ENCODE measurements at regions not wholly inside any gene's neighbourhood (a gene's known extent, or its start where the extent isn't known, plus 50 kb on each side); places are given as distances from the start of the nearest gene placed in this dataset.

GRCh38 chr5:156259618-156260017 lies 67.3 kb upstream of the SGCD start:
- H3K36me3 Mint-ChIP-seq = no peaks in the 10 kb centered on the region
- H3K4me1 Mint-ChIP-seq = no peaks in the 10 kb centered on the region
- H3K4me3 Mint-ChIP-seq = no peak overlapping the region
- CTCF ChIA-PET = no interaction called here
- DNase-seq = no peak
- ATAC-seq = no peak
- no peaks in the 10 kb centered on the region for H3K9me3 Mint-ChIP-seq (ENCODE audit: low read depth)
- no peaks in the 10 kb centered on the region for H3K27me3 Mint-ChIP-seq
- H3K27ac Mint-ChIP-seq = no peak overlapping the region

GRCh38 chr5:156261275-156261939 lies 65.6 kb upstream of the SGCD start:
- H3K27me3 Mint-ChIP-seq = no peaks in the 10 kb centered on the region
- no peak overlapping the region for H3K27ac Mint-ChIP-seq
- H3K4me1 Mint-ChIP-seq = no peaks in the 10 kb centered on the region
- ATAC-seq (no peak), DNase-seq (no peak)
- no peaks in the 10 kb centered on the region for H3K9me3 Mint-ChIP-seq (ENCODE audit: low read depth)
- H3K36me3 Mint-ChIP-seq = no peaks in the 10 kb centered on the region
- no peak overlapping the region for H3K4me3 Mint-ChIP-seq
- CTCF ChIA-PET = no interaction called here

GRCh38 chr5:156271569-156271968 lies 55.4 kb upstream of the SGCD start:
- no peaks in the 10 kb centered on the region for H3K9me3 Mint-ChIP-seq (ENCODE audit: low read depth)

GRCh38 chr5:156272139-156272538 lies 54.8 kb upstream of the SGCD start:
- ATAC-seq (no peak), DNase-seq (no peak)
- Mint-ChIP-seq H3K4me3 (no peak overlapping the region), H3K27ac (no peak overlapping the region), H3K36me3 (no peaks in the 10 kb centered on the region), H3K27me3 (no peaks in the 10 kb centered on the region), H3K4me1 (no peaks in the 10 kb centered on the region), H3K9me3 (ENCODE audit: low read depth) (no peaks in the 10 kb centered on the region)
- CTCF ChIA-PET = no interaction called here

More at GRCh38 chr5:156271569-156271968, 55.4 kb upstream of the SGCD start:
- Mint-ChIP-seq H3K36me3 (no peaks in the 10 kb centered on the region), H3K4me3 (no peak overlapping the region), H3K27ac (no peak overlapping the region), H3K27me3 (no peaks in the 10 kb centered on the region), H3K4me1 (no peaks in the 10 kb centered on the region)
- CTCF ChIA-PET = no interaction called here
- ATAC-seq = no peak
- no peak for DNase-seq

- Mint-ChIP-seq H3K4me1 (no peaks in the 10 kb centered on the region), H3K27ac (no peak overlapping the region), H3K36me3 (no peaks in the 10 kb centered on the region), H3K4me3 (no peak overlapping the region), H3K27me3 (no peaks in the 10 kb centered on the region), H3K9me3 (ENCODE audit: low read depth) (no peaks in the 10 kb centered on the region)
- ATAC-seq (no peak), DNase-seq (no peak)
- CTCF ChIA-PET = no interaction called here
These were observed 53.6 kb upstream of the SGCD start for GRCh38 chr5:156273325-156273724.

- H3K9me3 Mint-ChIP-seq (ENCODE audit: low read depth) = no peaks in the 10 kb centered on the region
These were observed 52.5 kb upstream of the SGCD start for GRCh38 chr5:156274453-156274852.

More at GRCh38 chr5:156274453-156274852, 52.5 kb upstream of the SGCD start:
- Mint-ChIP-seq H3K27me3 (no peaks in the 10 kb centered on the region), H3K27ac (no peak overlapping the region), H3K36me3 (no peaks in the 10 kb centered on the region), H3K4me1 (no peaks in the 10 kb centered on the region), H3K4me3 (no peak overlapping the region)
- CTCF ChIA-PET = no interaction called here
- DNase-seq (no peak), ATAC-seq (no peak)
